ENCODE measurements at regions not wholly inside any gene's neighbourhood (a gene's known extent, or its start where the extent isn't known, plus 50 kb on each side); places are given as distances from the start of the nearest gene placed in this dataset.

GRCh38 chr20:39876976-39877635 lies 811.9 kb downstream of the MAFB start:
- DNase-seq (ENCODE audit: low read depth): peak; percentile 77

GRCh38 chr20:39875492-39876110 lies 813.4 kb downstream of the MAFB start:
- peak; percentile 36 for DNase-seq (ENCODE audit: low read depth)

- peak; percentile 96 for DNase-seq (ENCODE audit: low read depth)
Measured at GRCh38 chr20:39874049-39874893, 814.8 kb downstream of the MAFB start.

- no peak for DNase-seq (ENCODE audit: low read depth)
Measured at GRCh38 chr20:39873286-39873685, 815.8 kb downstream of the MAFB start.

- peak; percentile 73 for DNase-seq (ENCODE audit: low read depth)
Measured at GRCh38 chr20:39871013-39871412, 818.0 kb downstream of the MAFB start.

GRCh38 chr20:39865446-39865845 lies 823.6 kb downstream of the MAFB start:
- DNase-seq (ENCODE audit: low read depth): no peak

GRCh38 chr20:39862470-39862891 lies 826.6 kb downstream of the MAFB start:
- no peak for DNase-seq (ENCODE audit: low read depth)

- DNase-seq (ENCODE audit: low read depth): peak; percentile 87
Measured at GRCh38 chr20:39861381-39861780, 827.7 kb downstream of the MAFB start.

- DNase-seq (ENCODE audit: low read depth): no peak
Measured at GRCh38 chr20:39857835-39858234, 831.2 kb downstream of the MAFB start.

GRCh38 chr20:39857187-39857586 lies 831.8 kb downstream of the MAFB start:
- DNase-seq (ENCODE audit: low read depth): peak; percentile 43

- peak; percentile 90 for DNase-seq (ENCODE audit: low read depth)
Measured at GRCh38 chr20:39855799-39856198, 833.2 kb downstream of the MAFB start.

- DNase-seq (ENCODE audit: low read depth): peak; percentile 40
Measured at GRCh38 chr20:39855056-39855455, 834.0 kb downstream of the MAFB start.

GRCh38 chr20:39853636-39854035 lies 835.4 kb downstream of the MAFB start:
- peak; percentile 95 for DNase-seq (ENCODE audit: low read depth)

GRCh38 chr20:39853050-39853449 lies 836.0 kb downstream of the MAFB start:
- DNase-seq (ENCODE audit: low read depth): peak; percentile 55

GRCh38 chr20:39851459-39851858 lies 837.6 kb downstream of the MAFB start:
- peak; percentile 92 for DNase-seq (ENCODE audit: low read depth)

GRCh38 chr20:39850821-39851330 lies 838.2 kb downstream of the MAFB start:
- peak; percentile 81 for DNase-seq (ENCODE audit: low read depth)

- peak; percentile 58 for DNase-seq (ENCODE audit: low read depth)
Measured at GRCh38 chr20:39850246-39850645, 838.8 kb downstream of the MAFB start.

- DNase-seq (ENCODE audit: low read depth): peak; percentile 99
Measured at GRCh38 chr20:39849664-39850063, 839.4 kb downstream of the MAFB start.

GRCh38 chr20:39849171-39849570 lies 839.9 kb downstream of the MAFB start:
- no peak for DNase-seq (ENCODE audit: low read depth)

GRCh38 chr20:39839399-39840119 lies 849.5 kb downstream of the MAFB start:
- DNase-seq (ENCODE audit: low read depth): no peak

- DNase-seq (ENCODE audit: low read depth): no peak
Measured at GRCh38 chr20:39837561-39837960, 851.5 kb downstream of the MAFB start.
